GM10266 (cell line): ENCODE measurements at regions not wholly inside any gene's neighbourhood (a gene's known extent, or its start where the extent isn't known, plus 50 kb on each side); places are given as distances from the start of the nearest gene placed in this dataset.

Experiments
- DNase-seq: peaks from one replicate; pipeline ENCODE4 v3.0.0; 2012; ENCODE audit errors: extremely low spot score
- TF ChIP-seq, protein P1 (sequence below): IDR thresholded peaks from 2 replicates; pipeline ENCODE4 v1.5.1; 2012; ENCODE audit warnings: mild to moderate bottlenecking, low read depth; ENCODE audit not compliant: control insufficient read depth, insufficient read depth; ENCODE audit errors: missing control alignments

DNA sequence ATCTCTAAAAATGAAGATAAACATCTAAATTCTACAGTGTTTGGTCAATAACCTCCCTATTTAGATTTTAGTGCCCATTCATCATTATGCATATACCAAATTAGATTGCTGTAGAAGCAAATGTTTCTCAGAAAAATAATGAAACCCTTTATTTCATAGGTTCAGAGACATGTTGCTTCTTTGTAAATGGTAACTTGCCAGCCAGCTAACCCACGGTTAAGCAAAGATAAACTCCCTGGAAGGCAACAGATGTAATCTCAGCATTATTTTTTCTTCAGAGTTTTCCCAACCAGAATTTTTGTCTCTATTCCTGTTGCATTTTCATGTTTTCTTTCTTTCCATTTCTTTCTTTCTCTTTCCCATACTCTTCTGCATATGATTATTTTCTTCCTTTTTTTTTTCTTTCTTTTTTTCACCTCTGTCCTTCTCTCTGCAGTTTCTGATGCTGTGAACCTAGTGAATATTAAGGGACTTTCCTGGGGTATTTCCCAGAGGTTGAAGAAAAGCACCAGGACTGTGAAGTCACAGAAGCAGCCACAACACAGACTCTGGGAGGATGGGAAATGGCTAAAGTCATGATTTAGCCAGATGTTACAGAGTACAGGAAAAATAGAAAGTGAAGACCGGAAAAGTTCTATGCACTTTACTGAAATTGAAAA is 50.0 kb upstream of the DSG1 start:
- TF ChIP-seq, protein P1, sequence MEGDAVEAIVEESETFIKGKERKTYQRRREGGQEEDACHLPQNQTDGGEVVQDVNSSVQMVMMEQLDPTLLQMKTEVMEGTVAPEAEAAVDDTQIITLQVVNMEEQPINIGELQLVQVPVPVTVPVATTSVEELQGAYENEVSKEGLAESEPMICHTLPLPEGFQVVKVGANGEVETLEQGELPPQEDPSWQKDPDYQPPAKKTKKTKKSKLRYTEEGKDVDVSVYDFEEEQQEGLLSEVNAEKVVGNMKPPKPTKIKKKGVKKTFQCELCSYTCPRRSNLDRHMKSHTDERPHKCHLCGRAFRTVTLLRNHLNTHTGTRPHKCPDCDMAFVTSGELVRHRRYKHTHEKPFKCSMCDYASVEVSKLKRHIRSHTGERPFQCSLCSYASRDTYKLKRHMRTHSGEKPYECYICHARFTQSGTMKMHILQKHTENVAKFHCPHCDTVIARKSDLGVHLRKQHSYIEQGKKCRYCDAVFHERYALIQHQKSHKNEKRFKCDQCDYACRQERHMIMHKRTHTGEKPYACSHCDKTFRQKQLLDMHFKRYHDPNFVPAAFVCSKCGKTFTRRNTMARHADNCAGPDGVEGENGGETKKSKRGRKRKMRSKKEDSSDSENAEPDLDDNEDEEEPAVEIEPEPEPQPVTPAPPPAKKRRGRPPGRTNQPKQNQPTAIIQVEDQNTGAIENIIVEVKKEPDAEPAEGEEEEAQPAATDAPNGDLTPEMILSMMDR = no peak
- DNase-seq = peak; percentile 31
